ENCODE measurements at regions not wholly inside any gene's neighbourhood (a gene's known extent, or its start where the extent isn't known, plus 50 kb on each side); places are given as distances from the start of the nearest gene placed in this dataset.

DNA sequence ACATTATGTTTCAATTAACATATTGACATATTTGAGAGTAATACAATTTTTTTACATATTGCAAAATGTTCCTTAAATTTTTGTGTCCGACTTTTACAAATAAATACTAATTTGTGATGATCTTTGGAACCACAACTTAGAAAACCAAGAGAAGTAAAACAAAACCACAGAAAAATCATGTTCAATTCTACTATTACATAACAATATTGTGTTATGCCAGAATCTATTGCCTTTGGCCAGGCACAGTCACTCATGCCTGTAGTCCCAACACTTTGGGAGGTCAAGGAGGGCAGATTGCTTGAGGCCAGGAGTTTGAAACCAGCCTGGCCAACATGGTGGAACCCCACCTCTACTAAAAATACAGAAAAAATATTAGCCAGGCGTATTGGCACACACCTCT is 92.8 kb upstream of the APCDD1 start:
- POLR2A ChIA-PET = no interaction called here
- H3K4me3 Mint-ChIP-seq (ENCODE audit: unreplicated experiment) = no peak overlapping the region
- H3K36me3 Mint-ChIP-seq (ENCODE audit: insufficient read depth, unreplicated experiment) = no peaks in the 10 kb centered on the region
- DNase-seq = no peak
- no peak overlapping the region for H3K4me3 ChIP-seq (ENCODE audit: low read depth, low read length)
- H3K9me3 Mint-ChIP-seq (ENCODE audit: unreplicated experiment) = peaks cover 6% of the 10 kb centered on the region
- H3K4me1 Mint-ChIP-seq (ENCODE audit: low read depth, unreplicated experiment) = no peaks in the 10 kb centered on the region
- TF ChIP-seq, protein P1, sequence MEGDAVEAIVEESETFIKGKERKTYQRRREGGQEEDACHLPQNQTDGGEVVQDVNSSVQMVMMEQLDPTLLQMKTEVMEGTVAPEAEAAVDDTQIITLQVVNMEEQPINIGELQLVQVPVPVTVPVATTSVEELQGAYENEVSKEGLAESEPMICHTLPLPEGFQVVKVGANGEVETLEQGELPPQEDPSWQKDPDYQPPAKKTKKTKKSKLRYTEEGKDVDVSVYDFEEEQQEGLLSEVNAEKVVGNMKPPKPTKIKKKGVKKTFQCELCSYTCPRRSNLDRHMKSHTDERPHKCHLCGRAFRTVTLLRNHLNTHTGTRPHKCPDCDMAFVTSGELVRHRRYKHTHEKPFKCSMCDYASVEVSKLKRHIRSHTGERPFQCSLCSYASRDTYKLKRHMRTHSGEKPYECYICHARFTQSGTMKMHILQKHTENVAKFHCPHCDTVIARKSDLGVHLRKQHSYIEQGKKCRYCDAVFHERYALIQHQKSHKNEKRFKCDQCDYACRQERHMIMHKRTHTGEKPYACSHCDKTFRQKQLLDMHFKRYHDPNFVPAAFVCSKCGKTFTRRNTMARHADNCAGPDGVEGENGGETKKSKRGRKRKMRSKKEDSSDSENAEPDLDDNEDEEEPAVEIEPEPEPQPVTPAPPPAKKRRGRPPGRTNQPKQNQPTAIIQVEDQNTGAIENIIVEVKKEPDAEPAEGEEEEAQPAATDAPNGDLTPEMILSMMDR (IDR thresholded peaks at IDR 0.05; ENCODE audit: insufficient read depth in 1 of 2, low read depth in 1 of 2, low read length in 1 of 2, severe bottlenecking in 1 of 2, unreplicated experiment in 1 of 2) = no peak
- BruUV-seq (replicated peaks) = no TSS peak
- no peaks in the 10 kb centered on the region for H3K27me3 ChIP-seq (replicated peaks; ENCODE audit: control insufficient read depth, insufficient read depth, low read length)
- intact Hi-C loops (cut with micrococcal nuclease; ENCODE audit: unreplicated experiment) = no loop called here
- H3K36me3 ChIP-seq (ENCODE audit: control insufficient read depth, insufficient read depth, low read length) = no peaks in the 10 kb centered on the region
- CTCF ChIA-PET = no interaction called here
- no peaks in the 10 kb centered on the region for H3K4me1 ChIP-seq
- no peaks in the 10 kb centered on the region for H3K27me3 Mint-ChIP-seq (ENCODE audit: insufficient read depth, unreplicated experiment)
- H3K9me3 ChIP-seq = no peaks in the 10 kb centered on the region
- no peak overlapping the region for H3K27ac Mint-ChIP-seq (ENCODE audit: unreplicated experiment)

DNA sequence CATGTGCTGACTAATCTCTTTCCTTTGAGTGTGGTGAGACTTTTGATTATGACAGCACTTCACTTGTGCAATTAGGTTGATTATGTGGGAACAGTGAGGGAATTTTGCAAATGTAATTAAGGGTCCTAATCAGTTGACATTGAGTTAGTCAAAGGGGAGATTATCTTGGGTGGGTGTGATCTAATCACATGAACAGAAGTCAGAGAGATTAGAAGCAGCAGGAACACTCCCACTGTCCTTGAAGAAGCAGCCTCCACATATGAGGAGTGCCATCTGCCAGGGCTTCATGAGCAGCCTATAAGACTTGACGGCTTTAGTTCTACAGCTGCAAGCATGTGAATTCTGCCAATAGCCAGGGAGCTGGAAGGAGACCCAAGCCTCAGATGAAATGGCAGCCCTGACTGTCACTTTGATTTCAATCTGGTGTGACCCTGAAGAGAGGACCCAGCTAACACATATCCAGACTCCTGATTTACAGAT is 89.4 kb upstream of the APCDD1 start:
- H3K4me3 Mint-ChIP-seq (ENCODE audit: unreplicated experiment) = no peak overlapping the region

DNA sequence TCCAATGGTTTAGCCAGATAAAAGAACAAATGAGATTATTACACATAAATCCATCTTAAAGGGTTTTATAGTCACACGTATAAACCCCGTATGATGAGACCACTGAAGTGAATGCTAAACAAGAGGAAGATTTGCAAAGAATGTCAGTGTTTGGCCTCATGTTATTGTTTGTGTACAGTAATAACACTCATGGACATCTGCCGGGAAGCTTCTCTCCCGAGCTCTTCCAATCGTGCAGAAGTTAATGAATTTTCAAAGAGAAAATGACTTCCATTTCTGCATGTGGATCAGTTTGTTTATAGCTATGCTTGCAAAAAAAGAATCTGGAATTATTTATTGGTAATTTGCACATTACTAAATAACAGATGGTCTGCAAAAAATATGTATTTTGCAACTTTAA is 88.5 kb upstream of the APCDD1 start:
- Mint-ChIP-seq H3K4me1 (ENCODE audit: low read depth, unreplicated experiment) (peaks cover 25% of the 10 kb centered on the region), H3K9me3 (ENCODE audit: unreplicated experiment) (no peaks in the 10 kb centered on the region), H3K27me3 (ENCODE audit: insufficient read depth, unreplicated experiment) (no peaks in the 10 kb centered on the region), H3K27ac (ENCODE audit: unreplicated experiment) (no peak overlapping the region), H3K4me3 (ENCODE audit: unreplicated experiment) (no peak overlapping the region), H3K36me3 (ENCODE audit: insufficient read depth, unreplicated experiment) (no peaks in the 10 kb centered on the region)
- no peak overlapping the region for H3K4me3 ChIP-seq (ENCODE audit: low read depth, low read length)
- BruUV-seq (replicated peaks) = no TSS peak
- CTCF ChIA-PET = no interaction called here
- TF ChIP-seq, protein P1 (IDR thresholded peaks at IDR 0.05; ENCODE audit: insufficient read depth in 1 of 2, low read depth in 1 of 2, low read length in 1 of 2, severe bottlenecking in 1 of 2, unreplicated experiment in 1 of 2) = no peak
- no peaks in the 10 kb centered on the region for H3K9me3 ChIP-seq
- H3K36me3 ChIP-seq (ENCODE audit: control insufficient read depth, insufficient read depth, low read length) = no peaks in the 10 kb centered on the region
- H3K27me3 ChIP-seq (replicated peaks; ENCODE audit: control insufficient read depth, insufficient read depth, low read length) = no peaks in the 10 kb centered on the region
- intact Hi-C loops (cut with micrococcal nuclease; ENCODE audit: unreplicated experiment) = no loop called here
- POLR2A ChIA-PET = no interaction called here
- DNase-seq = no peak
- peaks cover 12% of the 10 kb centered on the region for H3K4me1 ChIP-seq

More for the DNA sequence above, 89.4 kb upstream of the APCDD1 start:
- H3K4me3 ChIP-seq (ENCODE audit: low read depth, low read length) = no peak overlapping the region
- H3K36me3 ChIP-seq (ENCODE audit: control insufficient read depth, insufficient read depth, low read length) = no peaks in the 10 kb centered on the region
- Mint-ChIP-seq H3K36me3 (ENCODE audit: insufficient read depth, unreplicated experiment) (no peaks in the 10 kb centered on the region), H3K27ac (ENCODE audit: unreplicated experiment) (no peak overlapping the region), H3K9me3 (ENCODE audit: unreplicated experiment) (no peaks in the 10 kb centered on the region), H3K27me3 (ENCODE audit: insufficient read depth, unreplicated experiment) (no peaks in the 10 kb centered on the region), H3K4me1 (ENCODE audit: low read depth, unreplicated experiment) (peaks cover 25% of the 10 kb centered on the region)
- ChIA-PET POLR2A (no interaction called here), CTCF (no interaction called here)
- H3K27me3 ChIP-seq (replicated peaks; ENCODE audit: control insufficient read depth, insufficient read depth, low read length) = no peaks in the 10 kb centered on the region
- BruUV-seq (replicated peaks) = no TSS peak
- no peaks in the 10 kb centered on the region for H3K9me3 ChIP-seq
- DNase-seq = no peak
- TF ChIP-seq, protein P1 (IDR thresholded peaks at IDR 0.05; ENCODE audit: insufficient read depth in 1 of 2, low read depth in 1 of 2, low read length in 1 of 2, severe bottlenecking in 1 of 2, unreplicated experiment in 1 of 2) = no peak
- intact Hi-C loops (cut with micrococcal nuclease; ENCODE audit: unreplicated experiment) = no loop called here
- peaks cover 12% of the 10 kb centered on the region for H3K4me1 ChIP-seq
